Naive thymus-derived CD8-positive, alpha-beta T cell (primary cell): ENCODE measurements at regions not wholly inside any gene's neighbourhood (a gene's known extent, or its start where the extent isn't known, plus 50 kb on each side); places are given as distances from the start of the nearest gene placed in this dataset.

ENCODE experiments used
- ATAC-seq, 2 donors: fragments of 150-1000 bp; cut with Tn5 transposase in 1 of 2; sonication (Bioruptor Pico), chemical (Tn5 transposase) in 1 of 2; 1 replicate in 1 of 2; 2 replicates in 1 of 2; pipeline ENCODE4 v1.10.0; 2021; ENCODE audit warnings: mild to moderate bottlenecking in 2 of 2, moderate library complexity in 2 of 2
- POLR2A ChIA-PET: fragments of 350-600 bp; sonication (Branson Sonifier 250); formaldehyde crosslinking; loops from one replicate; lab custom pipeline; 2021; ENCODE audit warnings: antibody characterized with exemption; lab: Charles Lee
- DNase-seq, 10 donors: peaks; one replicate each; pipeline versions ENCODE4 v3.0.0 to v3.0.0-alpha.2; 2020 to 2022
- H3K27ac Mint-ChIP-seq, 10 donors: one replicate each; pipeline ENCODE4 v1.8.0; 2020 to 2022; ENCODE audit warnings: mild to moderate bottlenecking in 10 of 10, mixed read lengths in 10 of 10, moderate library complexity in 4 of 10, inconsistent platforms in 1 of 10
- H3K27me3 Mint-ChIP-seq, 5 donors: one replicate each; pipeline ENCODE4 v1.8.0; 2021 to 2022; ENCODE audit warnings: mixed read lengths in 5 of 5
- H3K36me3 Mint-ChIP-seq, 3 donors: one replicate each; pipeline ENCODE4 v1.8.0; 2020 to 2022; ENCODE audit warnings: mixed read lengths in 3 of 3, mild to moderate bottlenecking in 2 of 3, inconsistent platforms in 1 of 3
- H3K4me1 Mint-ChIP-seq, 4 donors: one replicate each; pipeline ENCODE4 v1.8.0; 2021 to 2022; ENCODE audit warnings: mixed read lengths in 4 of 4
- H3K4me3 Mint-ChIP-seq, 10 donors: one replicate each; pipeline ENCODE4 v1.8.0; 2020 to 2022; ENCODE audit warnings: mild to moderate bottlenecking in 10 of 10, mixed read lengths in 10 of 10, moderate library complexity in 6 of 10, inconsistent platforms in 1 of 10
- H3K9me3 Mint-ChIP-seq, 9 donors: one replicate each; pipeline ENCODE4 v1.8.0; 2020 to 2022; ENCODE audit warnings: mixed read lengths in 9 of 9, mild to moderate bottlenecking in 3 of 9, inconsistent platforms in 1 of 9, moderate library complexity in 1 of 9

GRCh38 chr6:62344850-62345249, 58.8 kb upstream of the KHDRBS2 start:
- no peak overlapping the region for H3K4me3 Mint-ChIP-seq
- POLR2A ChIA-PET, result no interaction called here
- ATAC-seq (no peak), DNase-seq (no peak)
- H3K9me3 Mint-ChIP-seq, result peaks cover 0 to 17% (median 4%) of the 10 kb centered on the region in 9 donors
- H3K27ac Mint-ChIP-seq, result no peak overlapping the region
- H3K36me3 Mint-ChIP-seq, result no peaks in the 10 kb centered on the region
- H3K27me3 Mint-ChIP-seq, result no peaks in the 10 kb centered on the region
- H3K4me1 Mint-ChIP-seq, result peaks cover 0 to 3% (median 0%) of the 10 kb centered on the region in 4 donors

DNA sequence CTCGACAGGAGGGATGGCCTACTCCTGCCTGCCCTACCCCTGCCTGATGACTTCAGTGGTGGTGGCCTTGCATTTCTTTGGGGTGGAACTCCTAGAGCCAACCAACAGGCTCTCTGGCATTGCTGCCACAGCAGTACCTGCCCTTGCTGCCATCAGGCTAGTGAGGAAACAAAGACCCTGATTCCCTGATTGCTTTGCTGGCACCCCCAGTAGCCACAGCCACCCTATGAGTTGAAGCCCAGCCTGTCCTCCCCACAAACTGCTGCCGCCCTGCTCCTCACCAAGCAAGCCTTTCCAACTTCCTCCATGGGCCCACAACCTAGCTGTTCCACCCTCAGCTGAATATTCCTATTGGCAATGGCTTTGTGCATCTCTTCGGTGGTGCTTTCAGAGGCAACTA, 52.5 kb upstream of the KHDRBS2 start:
- H3K4me3 Mint-ChIP-seq, result no peak overlapping the region
- no peak for DNase-seq
- H3K27me3 Mint-ChIP-seq, result no peaks in the 10 kb centered on the region
- H3K36me3 Mint-ChIP-seq, result no peaks in the 10 kb centered on the region
- H3K9me3 Mint-ChIP-seq, result peaks cover 0 to 40% (median 10%) of the 10 kb centered on the region in 9 donors
- no peak overlapping the region for H3K27ac Mint-ChIP-seq
- POLR2A ChIA-PET, result no interaction called here
- ATAC-seq, result no peak
- no peaks in the 10 kb centered on the region for H3K4me1 Mint-ChIP-seq
